ENCODE measurements at regions not wholly inside any gene's neighbourhood (a gene's known extent, or its start where the extent isn't known, plus 50 kb on each side); places are given as distances from the start of the nearest gene placed in this dataset.
A peak's percentile ranks its signal among the peaks of the same experiment; 100 is the strongest.

- H3K36me3 ChIP-seq (ENCODE audit: control insufficient read depth in 4 of 4, insufficient read depth in 4 of 4, low read length in 4 of 4), result no peaks in the 10 kb centered on the region
- H3K9ac ChIP-seq (ENCODE audit: insufficient read depth in 1 of 2, low read length in 2 of 2), result no peak overlapping the region
- H3K27ac ChIP-seq (ENCODE audit: low read depth in 1 of 2, low read length in 1 of 2), result no peak overlapping the region
- DNase-seq (no peak), ATAC-seq (ENCODE audit: insufficient read depth, low FRiP score) (no peak)
- no peaks in the 10 kb centered on the region for H3K27me3 ChIP-seq (ENCODE audit: control insufficient read depth in 3 of 3, insufficient read depth in 3 of 3, low read length in 2 of 3)
- no peak overlapping the region for H3K4me3 ChIP-seq
- no peaks in the 10 kb centered on the region for H3K4me1 ChIP-seq (ENCODE audit: control insufficient read depth in 5 of 5, insufficient read depth in 5 of 5, low read length in 5 of 5)
- WGBS, 2 donors, result 81 to 87% methylated on average over 2 of the region's 2 CpGs
- no peak for TF ChIP-seq CTCF (IDR thresholded peaks at IDR 0.05; ENCODE audit: control extremely low read depth, extremely low read depth)
- no peaks in the 10 kb centered on the region for H3K9me3 ChIP-seq (ENCODE audit: control insufficient read depth in 4 of 4, insufficient read depth in 3 of 4, low read length in 3 of 4)
Measured at GRCh38 chr1:193545171-193545570, 358.8 kb upstream of the B3GALT2 start.

- 89 to 92% methylated on average over 4 of the region's 4 CpGs for WGBS, 2 donors
- ATAC-seq (ENCODE audit: insufficient read depth, low FRiP score) (no peak), DNase-seq (no peak)
- Histone ChIP-seq H3K9me3 (ENCODE audit: control insufficient read depth in 4 of 4, insufficient read depth in 3 of 4, low read length in 3 of 4) (no peaks in the 10 kb centered on the region), H3K27me3 (ENCODE audit: control insufficient read depth in 3 of 3, insufficient read depth in 3 of 3, low read length in 2 of 3) (no peaks in the 10 kb centered on the region), H3K27ac (ENCODE audit: low read depth in 1 of 2, low read length in 1 of 2) (no peak overlapping the region), H3K4me1 (ENCODE audit: control insufficient read depth in 5 of 5, insufficient read depth in 5 of 5, low read length in 5 of 5) (no peaks in the 10 kb centered on the region), H3K4me3 (no peak overlapping the region), H3K36me3 (ENCODE audit: control insufficient read depth in 4 of 4, insufficient read depth in 4 of 4, low read length in 4 of 4) (no peaks in the 10 kb centered on the region), H3K9ac (ENCODE audit: insufficient read depth in 1 of 2, low read length in 2 of 2) (no peak overlapping the region)
- no peak for TF ChIP-seq CTCF (IDR thresholded peaks at IDR 0.05; ENCODE audit: control extremely low read depth, extremely low read depth)
Measured at GRCh38 chr1:193543259-193543658, 356.8 kb upstream of the B3GALT2 start.

GRCh38 chr1:193542690-193543089 is 356.3 kb upstream of the B3GALT2 start:
- Histone ChIP-seq H3K27ac (ENCODE audit: low read depth in 1 of 2, low read length in 1 of 2) (no peak overlapping the region), H3K27me3 (ENCODE audit: control insufficient read depth in 3 of 3, insufficient read depth in 3 of 3, low read length in 2 of 3) (no peaks in the 10 kb centered on the region), H3K9me3 (ENCODE audit: control insufficient read depth in 4 of 4, insufficient read depth in 3 of 4, low read length in 3 of 4) (no peaks in the 10 kb centered on the region), H3K36me3 (ENCODE audit: control insufficient read depth in 4 of 4, insufficient read depth in 4 of 4, low read length in 4 of 4) (no peaks in the 10 kb centered on the region), H3K9ac (ENCODE audit: insufficient read depth in 1 of 2, low read length in 2 of 2) (no peak overlapping the region), H3K4me3 (no peak overlapping the region), H3K4me1 (ENCODE audit: control insufficient read depth in 5 of 5, insufficient read depth in 5 of 5, low read length in 5 of 5) (no peaks in the 10 kb centered on the region)
- no peak for TF ChIP-seq CTCF (IDR thresholded peaks at IDR 0.05; ENCODE audit: control extremely low read depth, extremely low read depth)
- ATAC-seq (ENCODE audit: insufficient read depth, low FRiP score) (no peak), DNase-seq (peak in 2 of 3 donors; percentile 31 to 49)
- 8 to 19% methylated on average over 1 of the region's 1 CpG for WGBS, 2 donors

- no peak for TF ChIP-seq CTCF (IDR thresholded peaks at IDR 0.05; ENCODE audit: control extremely low read depth, extremely low read depth)
- DNase-seq (no peak), ATAC-seq (ENCODE audit: insufficient read depth, low FRiP score) (no peak)
- no peak overlapping the region for H3K4me3 ChIP-seq
- H3K9me3 ChIP-seq (ENCODE audit: control insufficient read depth in 4 of 4, insufficient read depth in 3 of 4, low read length in 3 of 4), result no peaks in the 10 kb centered on the region
- no peak overlapping the region for H3K9ac ChIP-seq (ENCODE audit: insufficient read depth in 1 of 2, low read length in 2 of 2)
- H3K36me3 ChIP-seq (ENCODE audit: control insufficient read depth in 4 of 4, insufficient read depth in 4 of 4, low read length in 4 of 4), result no peaks in the 10 kb centered on the region
- no peak overlapping the region for H3K27ac ChIP-seq (ENCODE audit: low read depth in 1 of 2, low read length in 1 of 2)
- no peaks in the 10 kb centered on the region for H3K4me1 ChIP-seq (ENCODE audit: control insufficient read depth in 5 of 5, insufficient read depth in 5 of 5, low read length in 5 of 5)
- H3K27me3 ChIP-seq (ENCODE audit: control insufficient read depth in 3 of 3, insufficient read depth in 3 of 3, low read length in 2 of 3), result no peaks in the 10 kb centered on the region
Measured at GRCh38 chr1:193540511-193540910, 354.1 kb upstream of the B3GALT2 start.

Measured in lung (tissue), 11 donors.